Heart left ventricle (tissue), 13 donors: ENCODE measurements at regions not wholly inside any gene's neighbourhood (a gene's known extent, or its start where the extent isn't known, plus 50 kb on each side); places are given as distances from the start of the nearest gene placed in this dataset.

Experiments
- CTCF ChIP-seq, 12 donors: fragments of 200-600 bp; sonication (generic) in 4 of 12; IDR thresholded peaks; one replicate each; pipeline versions ENCODE4 v1.5.0 to v1.8.0; 2018 to 2022; ENCODE audit warnings: antibody characterized with exemption in 12 of 12, mild to moderate bottlenecking in 5 of 12
- POLR2A ChIP-seq, 2 donors: fragments of 450-650 bp; IDR thresholded peaks; one replicate each; pipeline ENCODE4 v1.6.1; 2017; ENCODE audit warnings: antibody characterized with exemption in 2 of 2, mild to moderate bottlenecking in 2 of 2, moderate library complexity in 2 of 2
- donor health status: ischemic (EF 13 %, LVEDD 7.1; RV severe dilation, severe dysfunction).
- donor health status: DM: no; HTN: yes; CAD: no.
- donor health status: DM: no; HTN: no; CAD: no.
- donor health status: ischemic (EF 25% LVEDD 6.9; RV normal size, moderate dysfunction).
- donor health status: ischemic (EF 25% LVEDD 5.7; RV mildly dilated, moderate dysfunction).
- donor health status: ischemic (EF 35%, LVEDD 5.7; RV mildly dilated, moderate dysfunction).
- donor health status: nonischemic (EF 11% LVEDD 7.7; RV severe dilation, severe dysfunction).
- donor health status: DM: yes; HTN: yes; CAD: no.
- donor health status: PGD.
- donor health status: ischemic (EF 29% LVEDD 5.4; RV normal size, mild dysfunction).
- donor health status: nonischemic (EF 23%, LVEDD 6.1; RV moderate dilation, normal function).

- TF ChIP-seq POLR2A (IDR thresholded peaks at IDR 0.05) (no peak), CTCF (IDR thresholded peaks at IDR 0.05) (no peak)
These were observed 66.8 kb downstream of the RTL9 start for GRCh38 chrX:110425222-110426154.
